Testis (tissue), 2 donors: ENCODE measurements at regions not wholly inside any gene's neighbourhood (a gene's known extent, or its start where the extent isn't known, plus 50 kb on each side); places are given as distances from the start of the nearest gene placed in this dataset.

Experiments used
- POLR2A ChIP-seq: fragments of 450-650 bp; IDR thresholded peaks from one replicate; pipeline ENCODE4 v1.6.1; 2017; ENCODE audit warnings: antibody characterized with exemption, mild to moderate bottlenecking, moderate library complexity
- TF ChIP-seq, protein P1 (sequence below), 3 experiments: fragments of 450-650 bp in 2 of 3; fragments of 200-600 bp in 1 of 3; sonication (generic) in 1 of 3; IDR thresholded peaks; one replicate each; pipeline ENCODE4 v1.5.1; 2016 to 2019; ENCODE audit warnings: antibody characterized with exemption in 3 of 3, mild to moderate bottlenecking in 2 of 3, moderate library complexity in 1 of 3

DNA sequence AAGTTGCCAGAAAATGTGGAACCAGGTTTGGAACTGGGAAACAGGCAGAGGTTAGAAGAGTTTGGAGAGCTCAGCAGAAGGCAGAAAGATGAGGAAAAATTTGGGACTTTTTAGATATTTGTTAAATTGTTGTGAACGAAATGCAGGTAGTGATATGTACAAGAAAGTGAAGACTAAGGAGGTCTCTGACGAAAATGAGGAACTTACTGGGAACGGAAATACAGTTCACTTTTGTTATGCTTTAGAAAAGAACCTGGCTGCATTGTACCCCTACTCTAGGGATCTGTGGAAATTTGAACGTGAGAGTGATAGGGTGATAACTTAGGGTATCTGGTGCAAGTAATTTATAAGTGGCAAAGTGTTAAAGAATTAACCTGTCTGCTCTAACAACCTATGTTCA lies 632.4 kb downstream of the SLITRK5 start:
- TF ChIP-seq, protein P1, sequence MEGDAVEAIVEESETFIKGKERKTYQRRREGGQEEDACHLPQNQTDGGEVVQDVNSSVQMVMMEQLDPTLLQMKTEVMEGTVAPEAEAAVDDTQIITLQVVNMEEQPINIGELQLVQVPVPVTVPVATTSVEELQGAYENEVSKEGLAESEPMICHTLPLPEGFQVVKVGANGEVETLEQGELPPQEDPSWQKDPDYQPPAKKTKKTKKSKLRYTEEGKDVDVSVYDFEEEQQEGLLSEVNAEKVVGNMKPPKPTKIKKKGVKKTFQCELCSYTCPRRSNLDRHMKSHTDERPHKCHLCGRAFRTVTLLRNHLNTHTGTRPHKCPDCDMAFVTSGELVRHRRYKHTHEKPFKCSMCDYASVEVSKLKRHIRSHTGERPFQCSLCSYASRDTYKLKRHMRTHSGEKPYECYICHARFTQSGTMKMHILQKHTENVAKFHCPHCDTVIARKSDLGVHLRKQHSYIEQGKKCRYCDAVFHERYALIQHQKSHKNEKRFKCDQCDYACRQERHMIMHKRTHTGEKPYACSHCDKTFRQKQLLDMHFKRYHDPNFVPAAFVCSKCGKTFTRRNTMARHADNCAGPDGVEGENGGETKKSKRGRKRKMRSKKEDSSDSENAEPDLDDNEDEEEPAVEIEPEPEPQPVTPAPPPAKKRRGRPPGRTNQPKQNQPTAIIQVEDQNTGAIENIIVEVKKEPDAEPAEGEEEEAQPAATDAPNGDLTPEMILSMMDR (IDR thresholded peaks at IDR 0.05): no peak
- TF ChIP-seq POLR2A: no peak
